ENCODE measurements at regions not wholly inside any gene's neighbourhood (a gene's known extent, or its start where the extent isn't known, plus 50 kb on each side); places are given as distances from the start of the nearest gene placed in this dataset.

DNA sequence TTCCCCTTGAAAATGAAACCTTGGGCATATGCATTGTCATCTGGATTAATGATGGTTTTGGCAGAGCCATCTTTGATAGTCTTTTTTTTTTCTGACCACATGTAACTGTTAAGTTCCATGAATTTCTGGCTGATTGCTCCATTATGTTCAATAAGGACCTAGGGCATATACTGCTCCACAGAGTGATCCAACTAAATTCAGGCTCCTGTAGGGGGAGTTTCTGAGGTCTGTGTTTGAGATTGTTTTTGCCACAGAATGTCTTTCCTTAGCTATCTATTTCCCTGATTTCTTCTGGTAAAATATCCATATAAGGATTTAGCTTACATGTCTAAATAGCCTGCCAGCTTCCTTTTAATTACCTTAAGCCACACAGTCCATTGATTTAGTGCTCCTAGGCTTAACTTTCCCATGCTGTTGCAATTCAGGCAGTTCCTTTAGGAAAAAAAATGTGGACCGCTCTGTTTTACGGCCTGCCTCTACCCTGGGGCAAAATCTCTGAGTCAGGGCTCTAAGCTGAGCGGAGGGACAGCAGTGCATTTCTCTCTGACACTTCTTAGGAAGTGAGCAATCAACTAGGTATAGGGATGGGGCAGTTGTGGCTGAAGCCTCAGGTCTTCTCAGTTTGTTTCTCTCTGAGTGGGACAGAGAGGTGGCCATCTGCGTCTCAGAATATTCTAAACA is 796.2 kb downstream of the NR2F2 start:
- no peak for DNase-seq

DNA sequence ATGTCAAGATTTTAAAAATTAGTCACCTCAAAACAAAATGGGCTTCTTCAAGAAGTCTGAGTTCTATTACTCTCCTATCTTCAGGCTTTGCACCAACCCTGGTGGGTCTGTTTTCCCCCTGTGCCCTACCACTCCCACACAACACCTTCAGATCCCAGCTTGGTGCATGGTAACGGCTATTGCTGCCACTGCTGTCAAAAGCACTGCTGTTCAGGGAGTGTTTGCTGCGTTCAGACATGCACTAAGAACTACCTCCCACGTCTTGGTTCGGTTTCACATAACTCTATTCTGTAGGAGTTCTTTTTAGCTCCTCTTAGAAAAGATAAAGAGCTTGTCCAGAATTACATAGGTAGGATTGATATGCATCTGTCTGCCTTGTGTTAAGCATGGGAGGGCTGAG is 799.2 kb downstream of the NR2F2 start:
- no peak for DNase-seq

DNA sequence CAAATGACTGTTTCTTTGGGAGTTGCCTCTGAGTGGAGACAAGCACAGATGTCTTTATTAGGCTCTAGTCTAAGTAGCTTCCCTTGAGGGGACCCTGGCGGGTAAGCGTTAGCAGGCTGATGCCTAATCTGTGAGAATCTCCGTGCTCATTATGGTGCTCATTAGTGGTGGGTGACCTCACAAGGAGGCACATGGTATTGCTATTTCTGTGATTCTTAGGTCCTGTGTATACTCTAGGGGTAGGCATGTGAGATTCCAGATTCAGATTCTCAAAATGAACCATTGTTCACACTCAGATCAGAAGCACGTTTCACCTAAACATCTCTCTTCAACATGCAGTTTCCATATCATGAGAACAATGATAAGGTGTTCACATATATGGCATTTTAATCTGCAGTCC is 809.7 kb downstream of the NR2F2 start:
- no peak for DNase-seq

DNA sequence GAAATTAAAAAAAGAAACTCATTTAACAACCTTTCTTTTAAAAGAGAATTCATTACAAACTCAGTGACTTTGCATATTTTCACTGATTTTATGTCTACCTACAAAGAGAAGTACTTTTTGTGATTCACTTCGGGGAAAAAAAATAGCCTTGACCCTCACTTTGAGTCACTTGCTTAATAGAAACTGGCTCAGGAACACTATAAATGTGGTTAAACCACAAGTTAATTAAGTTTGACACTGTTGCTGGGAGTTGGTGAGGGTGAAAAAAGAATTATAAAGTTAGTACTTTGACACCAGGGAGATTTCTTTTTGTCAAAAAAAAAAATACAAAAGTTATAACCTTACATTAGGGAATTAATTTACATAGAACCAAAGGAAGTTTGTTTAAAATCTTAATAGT is 810.9 kb downstream of the NR2F2 start:
- no peak for DNase-seq

DNA sequence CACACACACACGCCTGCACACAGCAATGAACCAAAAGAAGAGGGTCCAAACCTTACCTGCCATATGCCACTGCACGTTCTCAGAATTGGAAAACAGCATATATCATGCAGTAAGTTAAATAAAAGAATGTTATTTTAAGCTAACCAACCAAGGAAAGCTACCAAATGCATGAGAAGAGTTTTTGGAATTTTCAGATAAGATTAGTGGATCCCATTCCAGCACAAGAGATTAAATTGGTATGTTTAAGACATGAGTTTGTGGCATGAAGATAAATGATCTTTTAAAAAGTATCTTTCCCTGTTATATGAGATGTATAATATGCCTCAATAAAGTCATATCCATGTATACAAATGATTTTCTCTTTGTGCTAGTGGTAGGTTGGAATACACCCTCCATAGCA is 811.4 kb downstream of the NR2F2 start:
- no peak for DNase-seq

DNA sequence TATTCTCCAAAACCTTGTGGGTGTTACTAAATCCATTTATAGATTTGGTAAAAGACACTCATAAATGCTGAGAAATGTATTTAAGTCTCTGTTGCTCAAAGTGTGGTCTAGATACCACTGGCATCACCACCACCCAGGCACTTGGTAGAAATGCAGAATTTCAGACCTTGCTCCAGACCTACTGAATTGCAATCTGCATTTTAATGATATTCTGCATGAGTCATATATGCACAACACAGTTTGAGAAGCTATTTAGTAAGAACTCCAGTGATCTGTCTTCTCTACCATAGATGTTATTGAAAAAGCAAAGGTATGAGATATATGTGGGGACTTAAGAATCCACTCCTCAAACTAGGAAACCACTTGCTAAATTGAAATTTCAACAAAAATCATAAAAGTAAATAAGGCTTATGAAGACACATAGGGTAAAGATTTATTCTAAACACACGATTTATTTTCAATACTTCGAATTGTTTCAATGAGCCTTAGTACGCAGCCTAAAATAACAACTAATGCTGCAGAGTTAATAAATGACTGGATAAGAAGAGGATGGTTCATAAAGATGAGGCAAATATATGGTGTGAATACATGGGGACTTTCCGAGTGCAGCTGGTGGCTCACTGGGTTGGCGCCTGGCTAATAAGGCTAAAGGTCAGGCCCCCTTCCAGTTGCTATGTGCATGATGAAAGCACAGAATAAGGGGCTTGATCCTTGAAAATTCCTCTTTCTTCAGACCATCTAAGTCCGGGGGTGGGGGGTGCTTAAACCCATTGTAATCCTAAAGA is 813.3 kb downstream of the NR2F2 start:
- DNase-seq = no peak

DNA sequence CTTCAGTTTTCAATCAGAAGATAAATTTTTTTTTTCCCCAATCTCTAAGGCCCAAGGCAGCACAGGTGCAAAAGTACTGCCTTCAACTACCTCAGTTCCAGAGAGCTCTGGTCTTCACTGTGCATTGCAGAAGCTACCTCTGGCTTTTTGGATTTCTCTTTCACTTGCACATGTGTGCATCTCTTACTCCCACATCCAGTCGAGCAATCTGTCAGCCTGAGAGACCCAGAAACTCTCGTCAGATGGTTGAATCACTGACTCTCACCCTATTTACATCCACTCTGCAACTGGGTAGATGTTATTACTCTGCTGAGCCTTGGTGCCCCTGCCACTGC is 813.8 kb downstream of the NR2F2 start:
- DNase-seq = no peak

DNA sequence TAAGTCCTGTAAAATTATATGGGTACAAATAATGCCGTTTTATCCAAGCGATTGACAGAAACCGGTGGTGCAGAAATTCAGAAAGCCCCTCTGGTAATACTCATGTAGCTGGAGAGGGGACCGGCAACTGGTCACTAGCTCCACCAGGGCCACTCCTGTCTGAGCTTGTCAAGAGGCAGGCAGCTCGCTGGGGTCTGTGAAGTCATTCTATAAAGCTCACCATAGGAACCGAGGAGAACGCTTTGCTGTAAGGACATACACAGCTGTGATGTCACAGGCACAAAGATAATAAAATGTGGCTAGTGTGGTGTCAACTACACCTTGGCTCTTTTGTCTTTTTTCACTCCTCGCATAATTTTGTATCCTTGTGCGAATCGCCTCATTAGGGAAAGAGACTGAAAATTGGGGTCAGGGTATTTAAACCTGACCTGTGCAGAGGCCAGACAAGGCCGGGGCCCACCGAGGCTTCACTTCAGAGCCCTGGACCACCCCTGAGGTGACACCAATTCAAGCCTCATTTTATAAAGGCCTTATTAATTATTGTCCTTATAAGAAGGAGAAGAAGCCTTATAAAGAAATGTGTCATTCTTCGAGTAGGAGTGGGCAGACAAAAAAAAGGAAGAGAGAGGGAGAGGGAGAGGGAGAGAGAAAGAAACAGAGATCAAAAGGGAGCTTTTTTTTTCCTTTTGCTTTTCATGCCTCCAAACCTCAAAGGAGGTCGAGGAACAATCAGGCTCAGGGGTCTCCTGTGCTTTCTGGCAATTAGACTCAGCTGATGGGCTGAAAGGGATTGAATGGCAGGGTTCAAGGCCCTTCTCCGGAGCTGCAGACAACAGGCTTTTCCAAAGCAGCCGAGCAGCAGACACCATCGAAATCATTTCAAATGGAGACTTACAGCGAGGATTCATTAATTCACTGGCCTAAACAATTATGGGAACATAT is 813.3 kb upstream of the ARRDC4 start:
- no peak for DNase-seq

DNA sequence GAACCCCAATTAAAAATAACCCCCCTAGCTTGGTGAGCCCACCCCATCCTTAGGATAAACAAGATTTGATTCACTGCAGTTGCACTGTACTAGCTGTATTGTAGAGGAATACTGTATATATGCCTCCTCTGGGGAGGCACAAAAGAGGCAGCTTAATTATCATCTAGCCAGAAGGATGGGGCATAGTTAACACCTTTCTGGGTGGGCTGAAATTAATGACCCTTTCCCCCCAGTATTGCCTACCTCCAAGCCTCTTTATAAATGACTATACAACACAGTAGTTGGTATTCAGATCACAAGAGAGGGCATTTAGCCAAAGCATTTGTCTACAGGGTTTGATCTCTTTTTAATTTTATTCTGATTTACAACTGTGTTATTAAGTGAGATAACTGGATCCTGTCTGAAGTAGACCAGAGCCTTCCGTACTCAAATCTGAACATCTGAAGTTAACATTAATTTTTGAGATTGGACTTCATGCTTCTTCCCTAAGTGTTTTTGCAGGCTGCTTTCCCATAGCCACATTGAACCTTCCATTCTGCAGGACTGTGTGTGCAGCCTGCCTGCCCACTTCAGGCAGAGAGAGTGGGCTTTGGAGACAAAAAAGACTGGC is 807.0 kb upstream of the ARRDC4 start:
- DNase-seq = no peak

DNA sequence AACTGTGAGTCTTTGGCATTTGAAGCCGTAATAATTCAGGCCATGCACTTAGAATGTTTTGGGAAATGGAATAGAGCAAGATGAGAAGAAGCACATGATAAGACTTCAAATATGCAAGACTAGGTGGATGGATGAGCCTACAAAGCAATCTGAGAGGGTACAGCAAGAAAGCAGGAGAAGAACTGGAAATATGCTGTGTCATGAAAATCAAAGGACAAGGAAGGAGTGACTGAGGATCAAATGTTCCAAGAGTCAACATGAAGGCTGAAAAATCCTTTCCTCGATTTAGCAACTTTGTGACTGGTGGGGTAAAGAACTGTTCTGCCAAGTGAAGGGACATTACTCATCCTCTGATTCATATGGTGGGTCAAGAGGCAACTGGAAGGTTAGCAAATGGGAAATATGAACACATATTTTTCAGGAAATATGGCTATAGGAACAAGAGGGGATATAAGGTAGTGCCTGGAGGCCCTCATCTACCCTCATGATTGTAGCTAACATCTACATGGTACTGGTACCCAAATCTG is 803.7 kb upstream of the ARRDC4 start:
- DNase-seq = no peak

DNA sequence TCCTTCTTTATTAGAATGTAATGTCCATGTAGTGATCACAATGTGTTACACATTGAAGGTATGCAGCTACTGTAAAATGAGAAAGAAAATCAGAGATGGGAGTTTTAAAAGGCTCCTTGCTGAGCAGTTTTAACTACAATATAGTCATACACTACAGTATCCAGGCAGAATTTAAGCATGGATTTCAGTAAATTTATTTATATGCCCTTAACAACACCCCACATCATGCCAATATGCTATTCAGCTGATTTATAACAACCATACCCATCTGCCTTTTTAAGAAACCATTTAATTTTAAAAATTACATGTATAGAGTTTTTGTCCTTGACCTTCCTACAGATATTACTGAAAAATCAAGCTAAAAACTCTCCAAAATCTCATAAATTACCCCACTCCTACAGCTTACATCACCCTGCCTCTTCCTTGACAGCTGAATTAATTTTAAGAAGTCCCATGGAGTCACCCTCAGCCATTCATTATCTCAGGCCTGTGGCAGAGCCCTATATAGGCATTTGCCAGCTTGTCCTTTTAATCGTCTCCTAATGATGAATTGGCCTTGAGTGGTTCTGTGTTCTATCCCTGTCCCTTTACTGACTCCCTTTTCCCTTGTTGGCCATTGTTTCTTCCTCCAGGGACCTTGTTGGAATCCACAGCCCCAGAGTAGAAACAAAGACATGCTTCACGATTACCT is 797.6 kb upstream of the ARRDC4 start:
- DNase-seq = no peak

DNA sequence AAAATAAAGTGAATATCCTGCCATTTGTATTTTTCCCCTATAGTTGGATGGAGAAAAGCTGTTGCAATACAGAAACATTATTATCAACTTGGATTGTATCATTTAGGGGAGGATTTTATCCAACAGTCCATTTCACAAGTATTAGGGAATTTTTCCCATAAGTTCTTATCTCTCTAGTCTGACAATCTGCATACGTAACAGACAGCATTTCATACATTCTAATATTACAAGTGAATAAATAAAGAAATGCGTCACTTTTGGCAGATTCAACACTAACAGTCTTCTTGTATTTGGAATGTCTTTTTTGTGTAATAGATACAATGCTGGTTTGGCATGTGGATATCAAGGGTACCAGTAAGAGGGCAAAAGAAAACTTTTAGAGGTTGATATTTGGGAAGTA is 795.3 kb upstream of the ARRDC4 start:
- no peak for DNase-seq

DNA sequence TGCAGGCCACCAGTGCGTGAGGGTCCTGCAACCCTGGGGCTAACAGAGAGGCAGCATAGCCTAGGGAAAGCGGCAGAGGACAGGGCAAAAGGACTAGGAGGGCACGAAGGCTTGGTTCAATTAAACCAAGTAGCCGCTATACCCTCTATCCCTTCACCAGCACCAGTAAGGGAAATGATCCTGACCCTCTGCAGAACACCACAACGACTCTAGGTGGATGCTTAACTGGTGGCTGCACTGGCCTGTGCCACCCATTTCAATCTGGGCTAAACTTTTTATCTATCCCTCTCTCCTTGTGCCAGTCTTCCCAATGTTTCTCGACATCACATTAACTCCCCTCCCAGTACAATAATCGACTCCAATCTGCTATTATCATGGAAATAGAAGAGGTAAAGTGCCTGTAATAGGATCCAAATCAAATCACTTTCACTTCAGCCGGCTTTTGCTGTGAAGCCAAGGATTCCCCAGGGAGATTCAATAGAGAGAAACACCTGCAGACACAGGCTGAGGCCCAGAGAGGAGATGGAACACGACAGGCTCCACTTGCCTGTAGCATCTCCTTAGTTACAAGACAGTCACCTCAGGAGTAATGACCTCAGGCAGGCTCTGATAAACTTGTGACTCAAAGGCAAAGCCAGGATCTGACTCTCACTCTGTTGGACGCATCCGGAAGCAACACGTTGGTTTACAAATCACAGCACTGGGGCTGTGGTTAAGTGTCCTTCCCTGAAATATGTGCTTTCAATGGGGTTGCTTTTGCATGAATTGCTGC is 791.6 kb upstream of the ARRDC4 start:
- peak; percentile 76 for DNase-seq

DNA sequence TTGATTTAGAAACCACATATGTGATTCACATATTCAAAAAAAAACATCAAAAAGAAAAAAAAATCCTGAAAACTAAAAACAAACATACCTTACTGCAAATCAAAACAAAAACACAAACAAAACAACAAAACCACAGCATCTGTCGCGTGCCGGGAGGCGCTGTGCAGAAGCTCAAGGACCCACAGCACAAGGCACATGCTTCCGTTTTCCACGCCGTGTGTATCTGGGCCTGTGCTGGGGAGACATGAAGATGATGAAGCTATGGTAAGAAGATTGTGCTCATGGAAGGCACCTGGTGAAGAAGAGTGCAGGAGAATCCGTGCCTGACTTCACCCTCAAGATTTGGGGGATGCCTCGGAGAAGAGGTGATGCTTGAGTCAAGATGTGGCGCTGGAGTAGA is 788.9 kb upstream of the ARRDC4 start:
- no peak for DNase-seq

DNA sequence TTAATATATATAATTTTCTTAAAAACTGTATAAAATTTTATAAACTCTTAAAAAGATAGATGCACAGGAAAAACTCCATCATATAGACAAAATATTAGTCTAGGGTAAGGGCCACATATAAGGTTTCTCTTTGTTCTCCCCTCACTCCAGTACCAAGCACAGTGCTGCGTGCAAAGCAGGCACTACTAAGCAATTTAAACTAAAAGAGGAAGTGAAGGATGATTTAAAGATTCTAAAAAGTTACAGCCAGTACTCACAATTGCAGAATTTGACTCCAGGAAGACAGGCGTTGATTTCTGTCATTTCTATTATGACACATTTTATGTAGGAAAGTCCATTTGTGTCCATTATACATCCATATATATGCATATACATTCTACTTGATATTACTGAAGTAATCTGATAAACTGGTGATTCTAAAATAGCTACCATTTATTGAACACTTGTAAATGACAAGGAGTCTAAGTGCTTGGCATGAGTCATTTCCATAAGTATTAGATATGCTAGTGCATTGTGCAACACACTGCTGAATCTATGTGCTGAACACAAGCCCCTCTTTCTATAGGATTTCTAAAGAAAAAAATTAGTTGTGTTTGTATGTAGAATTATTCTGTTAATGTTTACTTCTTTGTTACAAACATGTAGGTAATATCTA is 785.5 kb upstream of the ARRDC4 start:
- DNase-seq = no peak

DNA sequence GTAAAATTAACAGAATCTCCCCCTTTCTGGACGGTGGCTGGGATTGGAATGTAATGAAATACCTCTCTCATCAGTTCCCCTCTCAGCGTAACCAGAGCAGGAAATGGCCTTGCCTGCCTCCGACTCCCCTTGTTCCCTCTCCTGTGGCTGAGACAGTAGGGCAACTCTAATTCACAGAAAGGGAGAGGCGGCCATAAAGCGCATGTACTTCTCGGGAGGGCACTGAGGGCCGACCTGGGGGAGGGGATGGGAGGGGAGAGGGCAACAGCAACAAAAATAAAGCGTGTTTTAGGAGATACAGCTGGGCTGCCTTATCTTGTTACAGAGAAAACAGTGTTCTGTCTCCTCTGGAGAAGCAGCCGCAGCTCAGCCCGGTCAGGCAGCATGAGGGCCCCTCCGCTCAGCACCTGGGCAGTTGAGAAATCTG is 783.3 kb upstream of the ARRDC4 start:
- DNase-seq = no peak

DNA sequence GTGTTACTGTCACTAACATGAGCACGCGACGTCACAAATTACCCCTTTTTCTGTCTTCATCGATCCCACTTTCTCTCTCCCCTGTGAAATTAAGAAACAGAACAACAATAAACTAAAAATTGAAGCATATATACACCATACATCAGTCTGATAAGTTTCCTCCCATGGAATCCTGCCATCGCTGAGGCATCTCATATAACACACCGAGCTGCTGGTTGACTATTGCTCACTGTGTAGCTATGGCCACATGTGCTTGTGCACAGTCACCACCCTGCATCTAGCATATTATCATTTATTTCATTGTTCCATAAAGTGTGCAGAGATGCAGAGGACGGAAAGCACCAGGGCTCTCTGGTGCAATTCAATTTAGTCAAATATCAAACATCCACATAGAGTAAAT is 777.9 kb upstream of the ARRDC4 start:
- DNase-seq = no peak

DNA sequence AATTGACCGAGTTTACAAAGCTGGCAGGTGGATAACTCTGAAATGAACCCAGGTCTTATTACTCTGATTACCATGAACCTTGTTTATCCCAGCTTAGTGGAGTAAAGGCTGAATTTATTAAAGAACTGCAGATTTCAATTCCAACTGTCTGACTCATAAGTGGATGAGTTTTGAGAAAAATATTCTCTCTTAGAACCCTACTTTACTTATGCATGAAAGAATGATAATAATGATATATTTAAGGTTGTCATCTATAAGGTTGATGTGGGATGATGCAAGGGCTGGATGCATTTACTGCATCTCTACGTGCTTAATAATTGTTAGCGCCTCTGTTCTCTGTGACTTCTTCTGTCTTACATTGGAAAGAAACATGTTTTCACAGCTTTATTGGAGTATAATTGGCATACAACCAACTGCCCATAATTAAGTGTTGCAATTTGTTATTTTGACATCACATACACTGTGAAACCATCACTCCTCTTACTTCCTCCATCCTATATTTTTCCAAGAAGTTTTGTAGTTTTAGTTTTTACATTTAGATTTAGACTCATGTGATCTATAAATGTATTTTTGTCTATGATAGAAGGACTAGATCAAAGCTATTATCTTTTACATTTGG is 771.2 kb upstream of the ARRDC4 start:
- DNase-seq = no peak

DNA sequence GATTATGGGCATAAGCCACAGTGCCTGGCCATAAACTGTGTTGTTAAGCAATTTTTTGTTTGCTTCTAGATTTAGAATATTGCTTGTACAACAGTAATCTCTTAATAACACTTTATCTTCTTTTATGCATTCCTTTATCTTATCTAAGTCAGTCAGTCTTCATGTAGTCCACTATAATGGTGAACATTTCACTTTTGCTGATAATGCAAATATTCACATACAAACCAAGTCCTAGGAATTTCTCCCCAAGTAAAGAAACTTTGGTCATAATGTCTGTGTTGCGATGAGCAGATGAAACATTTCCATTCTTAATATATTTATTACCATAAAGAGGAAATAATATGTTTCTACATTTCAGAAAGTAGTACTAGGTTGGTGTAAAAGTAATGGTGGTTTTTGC is 765.8 kb upstream of the ARRDC4 start:
- DNase-seq = no peak
